Skeletal muscle cell (primary cell): ENCODE measurements at regions not wholly inside any gene's neighbourhood (a gene's known extent, or its start where the extent isn't known, plus 50 kb on each side); places are given as distances from the start of the nearest gene placed in this dataset.

Experiments
- DNase-seq: peaks from one replicate; pipeline ENCODE4 v3.0.0-alpha.2; 2010; ENCODE audit warnings: low read depth
- H3K4me3 ChIP-seq: 2 replicates; pipeline ENCODE4 v1.5.1; 2011; ENCODE audit warnings: low read depth, mild to moderate bottlenecking, control low read depth, low read length, moderate library complexity

DNA sequence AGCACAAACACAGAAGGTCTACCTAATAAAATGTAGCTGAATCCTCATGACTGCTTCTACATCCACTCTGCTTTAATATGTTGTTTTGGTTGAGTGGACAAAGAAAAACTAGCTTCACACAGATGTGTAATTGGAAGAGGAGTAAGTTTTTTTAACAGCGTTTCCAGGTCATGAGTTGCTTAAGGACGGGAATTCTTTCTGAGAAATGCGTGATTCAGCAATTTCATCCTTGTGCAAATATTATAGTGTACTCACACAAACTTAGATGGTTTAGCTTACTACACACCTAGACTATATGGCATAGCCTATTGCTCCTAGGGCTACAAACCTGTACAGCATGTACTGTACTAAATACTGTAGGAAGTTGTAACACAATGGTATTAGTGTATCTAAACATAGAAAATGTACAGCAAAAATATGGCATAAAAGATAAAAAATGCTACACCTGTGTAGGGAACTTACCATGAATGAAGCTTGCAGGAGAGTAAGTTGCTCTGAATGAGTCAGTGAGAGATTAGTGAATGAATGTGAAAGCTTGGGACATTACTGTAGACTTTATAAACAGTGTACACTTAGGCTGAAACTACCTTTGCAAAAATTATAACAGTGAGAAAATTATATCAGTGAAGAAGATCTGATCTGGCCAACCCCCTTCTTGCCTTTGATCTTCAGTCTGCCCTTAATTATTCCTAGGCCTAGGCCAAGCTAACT, 70.8 kb upstream of the IL15 start:
- no peak for DNase-seq
- H3K4me3 ChIP-seq, result no peak overlapping the region

DNA sequence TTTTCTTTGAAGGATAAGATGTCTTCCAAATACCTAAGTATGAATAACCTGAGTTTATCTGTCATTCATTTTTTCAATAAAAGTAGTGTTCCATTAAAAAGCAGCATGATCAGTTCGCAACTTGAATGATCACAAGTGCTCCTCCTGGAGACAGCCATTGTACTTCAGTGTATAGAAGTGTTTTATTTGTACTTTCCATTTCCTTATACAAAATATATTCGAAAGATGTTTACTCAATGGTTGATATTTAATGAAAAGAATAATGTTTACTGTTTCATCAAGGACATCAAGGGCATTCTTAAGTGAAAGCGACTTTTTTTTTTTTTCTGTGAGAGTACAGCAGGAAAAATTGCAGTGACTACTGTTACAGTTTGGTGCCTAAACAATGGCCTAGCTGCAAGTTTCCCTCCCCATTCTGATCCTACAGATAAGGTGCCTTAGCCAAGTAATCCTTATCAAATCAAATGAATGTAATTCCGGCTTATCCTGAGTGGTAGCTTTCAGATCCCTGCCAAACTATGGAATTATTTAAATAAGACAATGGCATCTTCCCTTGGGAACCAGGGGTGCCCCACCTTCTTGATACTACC, 69.0 kb upstream of the IL15 start:
- DNase-seq, result no peak

DNA sequence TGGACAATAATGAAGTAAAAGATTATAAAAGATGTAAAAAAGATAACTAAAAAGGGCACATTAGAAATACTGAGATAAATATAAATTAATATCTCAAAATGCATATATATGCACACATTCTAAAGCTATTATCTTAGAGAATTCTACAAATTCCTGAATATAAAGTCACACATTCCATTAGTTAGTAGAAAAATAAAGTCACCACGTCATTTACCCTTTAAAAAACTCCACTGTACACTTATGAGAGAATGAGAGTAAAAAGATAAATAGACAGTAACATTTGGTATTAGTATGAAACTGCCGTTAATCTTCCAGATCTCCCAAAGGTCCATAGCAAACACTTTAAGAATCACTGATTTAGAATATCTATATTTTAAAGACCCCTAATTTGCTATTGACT, 67.2 kb upstream of the IL15 start:
- H3K4me3 ChIP-seq, result no peak overlapping the region

More for the DNA sequence above, 69.0 kb upstream of the IL15 start:
- no peak overlapping the region for H3K4me3 ChIP-seq

DNA sequence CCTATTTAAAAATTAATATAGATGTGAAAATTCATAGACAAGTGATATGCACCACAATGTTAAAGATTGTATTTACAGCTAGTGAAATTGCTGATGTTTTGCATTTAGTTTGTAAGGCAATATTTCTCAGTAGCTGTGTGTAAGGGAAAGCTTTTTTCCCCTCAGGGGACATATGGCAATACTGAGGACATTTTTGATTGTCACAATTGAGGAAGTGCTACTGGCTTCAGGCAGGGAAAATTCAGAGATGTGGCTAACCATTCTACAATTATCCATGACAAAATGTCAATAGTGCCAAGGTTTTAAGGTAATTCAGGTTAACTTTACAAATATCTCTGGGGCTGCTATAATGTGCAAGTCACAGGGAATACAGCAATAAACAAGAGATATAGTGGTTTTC, 66.1 kb upstream of the IL15 start:
- no peak for DNase-seq
- H3K4me3 ChIP-seq, result no peak overlapping the region

More for the DNA sequence above, 67.2 kb upstream of the IL15 start:
- DNase-seq, result no peak

DNA sequence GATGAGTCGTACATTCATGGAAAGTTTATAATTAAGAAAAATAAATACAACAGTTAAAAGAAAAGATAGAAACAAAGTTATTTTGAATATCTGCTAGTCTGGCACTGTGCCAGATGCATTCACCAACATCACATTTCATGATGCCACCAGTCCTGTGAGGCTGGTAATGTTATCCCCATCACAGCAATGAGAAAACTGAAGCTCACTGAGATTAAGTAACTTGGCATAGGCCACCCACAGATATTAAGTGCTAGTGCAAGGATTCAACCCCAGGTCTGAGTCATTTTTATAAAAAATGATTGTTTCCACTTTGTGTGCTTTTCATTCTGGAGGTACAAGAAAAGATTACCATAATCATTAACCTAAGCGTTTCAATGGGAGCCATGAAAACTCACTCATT, 65.0 kb upstream of the IL15 start:
- DNase-seq, result peak; percentile 31
- no peak overlapping the region for H3K4me3 ChIP-seq

DNA sequence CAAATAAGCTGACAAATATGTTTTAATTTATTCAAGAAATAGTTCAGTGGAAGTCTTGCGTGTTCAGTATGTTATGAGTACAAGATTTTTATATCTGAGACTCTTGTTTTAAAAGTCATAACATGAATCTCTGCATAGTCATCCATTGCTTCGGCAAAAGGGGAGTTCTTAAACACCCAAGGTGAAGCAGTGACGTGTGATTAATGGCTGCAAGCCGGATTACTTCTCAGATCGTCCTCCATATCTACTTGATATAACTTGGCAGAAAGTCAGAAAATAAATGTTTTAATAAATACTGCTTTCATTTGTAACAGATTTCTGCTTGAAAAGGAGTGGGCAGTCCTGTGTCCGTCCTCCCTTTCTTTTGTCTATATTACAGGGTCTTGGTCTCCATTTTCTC, 64.6 kb upstream of the IL15 start:
- DNase-seq, result no peak
- no peak overlapping the region for H3K4me3 ChIP-seq

DNA sequence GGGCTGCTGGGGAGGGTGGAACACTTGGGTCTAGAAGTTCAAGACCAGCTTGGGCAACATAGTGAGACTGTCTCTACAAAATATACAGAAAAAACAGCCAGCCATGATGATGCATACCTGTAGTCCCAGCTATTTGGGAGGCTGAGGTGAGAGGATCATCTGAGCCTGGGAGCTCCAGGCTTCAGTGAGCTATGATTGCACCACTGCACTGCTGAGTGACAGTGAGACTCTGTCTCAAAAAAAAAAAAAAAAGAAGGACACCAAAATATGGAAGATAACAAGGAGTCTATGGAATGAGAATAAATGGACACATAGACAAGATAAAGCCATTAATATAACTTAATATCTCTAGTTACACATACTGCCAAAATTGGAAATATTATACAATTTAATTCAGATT, 62.7 kb upstream of the IL15 start:
- H3K4me3 ChIP-seq, result no peak overlapping the region
- DNase-seq, result no peak

DNA sequence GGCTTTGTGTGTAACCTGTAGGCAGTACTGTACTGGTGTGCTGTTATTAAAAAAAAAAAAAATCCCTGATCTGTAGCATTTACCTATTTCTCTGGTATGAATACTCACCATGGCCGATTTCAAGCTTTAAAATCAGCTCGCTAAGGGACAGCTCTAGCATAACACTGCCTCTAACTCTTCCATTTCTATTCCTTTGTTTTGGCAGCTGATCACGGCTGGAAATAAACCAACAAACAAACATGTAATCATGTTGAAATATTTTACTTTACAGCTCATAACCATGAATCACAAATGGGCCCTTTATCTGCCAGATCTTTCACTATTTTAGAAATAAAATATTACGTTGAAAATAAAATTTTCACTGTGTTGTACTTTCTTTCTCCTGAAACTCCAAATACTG, 60.5 kb upstream of the IL15 start:
- no peak for DNase-seq
- no peak overlapping the region for H3K4me3 ChIP-seq

DNA sequence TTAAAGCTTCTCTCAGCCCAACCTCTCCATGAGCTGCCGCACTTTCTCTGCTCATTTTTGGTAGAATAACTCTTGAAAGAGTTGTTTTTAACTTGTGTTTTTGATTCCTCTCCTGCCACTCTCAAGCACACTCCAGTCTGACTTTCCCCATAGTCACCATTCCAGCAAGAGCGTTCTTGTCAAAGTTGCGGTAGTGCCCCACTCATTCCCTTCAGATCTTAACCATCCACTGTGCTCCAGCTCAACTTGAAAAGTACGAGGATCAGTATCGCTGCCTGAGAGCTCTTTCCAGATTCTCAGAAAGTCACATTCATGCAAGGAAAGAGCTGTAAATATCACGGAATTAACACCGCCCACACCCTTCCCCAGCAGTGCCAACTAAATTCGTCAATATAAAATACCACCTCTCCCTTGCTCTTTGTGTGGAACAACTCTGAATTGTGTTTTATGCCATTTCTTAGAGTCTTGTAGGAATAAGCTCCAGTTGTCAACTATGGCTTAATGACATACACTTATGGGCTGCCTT, 59.7 kb upstream of the IL15 start:
- no peak overlapping the region for H3K4me3 ChIP-seq
- DNase-seq, result no peak

DNA sequence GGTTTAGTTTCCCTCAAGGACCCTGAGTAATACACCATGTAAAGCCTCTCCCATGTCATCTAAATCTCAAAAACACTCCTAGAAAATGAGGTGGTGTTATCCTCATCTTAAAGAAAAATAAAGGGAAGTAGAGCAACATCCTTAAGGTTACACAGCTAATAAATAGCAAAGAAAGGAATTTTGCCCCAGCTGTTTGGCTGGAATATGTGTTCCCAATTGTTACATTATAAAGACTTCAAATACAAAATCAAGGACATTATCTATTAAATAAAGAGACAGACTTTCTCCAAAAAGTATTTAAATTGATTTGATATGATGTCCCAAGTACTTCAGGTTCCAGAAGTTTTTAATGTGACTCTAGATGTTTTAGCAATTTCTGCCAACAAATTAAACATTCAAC, 57.9 kb upstream of the IL15 start:
- no peak for DNase-seq
- no peak overlapping the region for H3K4me3 ChIP-seq

DNA sequence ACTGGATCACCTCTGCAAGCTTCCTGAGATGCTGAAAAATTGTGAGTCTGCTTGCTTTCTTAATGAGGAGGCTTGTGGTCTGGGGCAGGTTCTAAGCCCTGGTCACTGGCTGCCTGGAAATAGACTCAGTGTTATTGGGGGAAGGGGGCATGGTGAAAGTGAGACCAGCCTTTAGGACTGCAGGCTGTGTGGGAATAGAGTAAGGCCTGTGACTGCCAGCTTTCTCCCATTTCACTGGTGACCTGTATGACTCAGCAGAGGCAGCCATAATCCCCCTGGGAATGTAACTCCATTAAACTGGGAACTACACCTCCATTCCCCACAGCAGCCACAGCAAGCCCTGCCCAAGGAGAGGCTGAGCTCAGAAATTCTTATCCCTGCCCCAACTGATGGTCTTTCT, 55.9 kb upstream of the IL15 start:
- no peak overlapping the region for H3K4me3 ChIP-seq
- DNase-seq, result no peak
